NCI-H1694 (cell line): ENCODE measurements at regions not wholly inside any gene's neighbourhood (a gene's known extent, or its start where the extent isn't known, plus 50 kb on each side); places are given as distances from the start of the nearest gene placed in this dataset.

Experiments
- DNase-seq: peaks from one replicate; lab custom pipeline; 2025; lab: John Stamatoyannopoulos, UW

GRCh38 chr5:67680099-67680498 is 483.5 kb upstream of the CD180 start:
- no peak for DNase-seq

DNA sequence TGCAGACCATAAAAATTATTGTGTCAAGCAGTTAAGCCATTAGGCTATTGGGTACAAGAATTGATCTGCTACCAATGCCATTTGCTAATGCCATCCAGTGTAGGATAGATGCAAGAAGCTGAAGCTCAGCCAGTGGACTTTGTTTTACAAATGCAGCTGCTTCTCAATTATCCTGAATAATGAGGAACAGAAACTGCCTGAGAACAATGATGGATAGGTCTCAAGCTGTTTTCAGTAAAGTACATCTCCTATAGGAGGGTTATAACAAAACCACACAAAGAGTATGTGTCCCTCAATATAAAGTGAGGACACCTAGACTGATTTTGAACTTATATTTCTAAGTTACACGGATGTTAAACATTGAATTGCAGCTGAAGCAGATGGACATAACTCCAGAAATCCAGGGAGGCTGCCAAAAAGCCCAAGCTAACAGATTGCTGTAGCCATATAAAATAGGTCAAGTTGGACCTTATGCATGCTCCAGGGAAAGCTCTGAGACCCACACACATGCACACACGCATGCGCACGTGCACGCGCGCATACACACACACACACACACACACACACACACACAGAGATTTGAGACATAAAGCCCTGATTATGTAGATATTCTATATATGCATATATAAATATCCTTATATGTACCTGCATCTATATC is 482.7 kb upstream of the CD180 start:
- peak; percentile 1 for DNase-seq

DNA sequence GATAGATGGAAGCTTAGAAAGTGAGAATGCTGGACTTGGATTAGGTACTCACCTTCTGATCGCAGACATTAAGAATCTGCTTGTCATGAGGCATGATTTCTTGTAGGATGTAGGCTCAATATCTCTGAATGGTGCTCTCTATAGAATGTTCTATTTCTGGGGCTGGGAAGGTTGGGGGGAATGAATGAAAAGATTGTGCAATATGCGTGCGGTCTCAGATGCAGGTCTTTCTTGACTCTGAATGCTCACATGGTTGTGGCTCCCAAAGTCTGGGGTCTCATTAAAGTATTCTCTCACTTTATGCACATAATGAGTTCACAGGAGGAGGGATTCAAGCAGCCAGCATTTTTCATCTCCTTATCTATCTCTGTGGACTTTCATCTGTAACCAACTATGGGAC is 482.0 kb upstream of the CD180 start:
- no peak for DNase-seq

GRCh38 chr5:67677422-67677970 is 480.9 kb upstream of the CD180 start:
- DNase-seq = peak; percentile 73

GRCh38 chr5:67676863-67677262 is 480.3 kb upstream of the CD180 start:
- DNase-seq = no peak

- no peak for DNase-seq
Measured at GRCh38 chr5:67674159-67674655, 477.6 kb upstream of the CD180 start.

DNA sequence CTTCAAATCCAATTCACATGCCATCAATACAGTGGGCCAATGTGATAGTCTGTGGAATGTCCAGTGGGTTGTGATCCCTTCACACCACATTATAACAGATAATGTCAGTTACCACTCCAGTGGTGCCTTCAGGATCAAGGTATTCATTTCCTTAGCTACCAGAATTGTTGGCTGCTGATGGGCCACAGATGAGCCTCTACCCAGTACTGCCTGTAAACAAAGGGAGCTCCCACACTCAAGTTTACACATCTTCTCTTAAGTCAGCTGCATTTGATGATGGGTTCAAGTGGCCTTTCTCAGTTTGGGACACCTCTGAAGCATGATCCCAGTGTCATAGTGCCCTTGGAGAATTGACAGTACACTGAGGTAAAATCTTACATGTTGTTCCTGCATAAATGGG is 477.0 kb upstream of the CD180 start:
- DNase-seq = no peak

GRCh38 chr5:67673180-67673579 is 476.6 kb upstream of the CD180 start:
- DNase-seq = no peak

GRCh38 chr5:67672636-67673035 is 476.0 kb upstream of the CD180 start:
- no peak for DNase-seq

DNA sequence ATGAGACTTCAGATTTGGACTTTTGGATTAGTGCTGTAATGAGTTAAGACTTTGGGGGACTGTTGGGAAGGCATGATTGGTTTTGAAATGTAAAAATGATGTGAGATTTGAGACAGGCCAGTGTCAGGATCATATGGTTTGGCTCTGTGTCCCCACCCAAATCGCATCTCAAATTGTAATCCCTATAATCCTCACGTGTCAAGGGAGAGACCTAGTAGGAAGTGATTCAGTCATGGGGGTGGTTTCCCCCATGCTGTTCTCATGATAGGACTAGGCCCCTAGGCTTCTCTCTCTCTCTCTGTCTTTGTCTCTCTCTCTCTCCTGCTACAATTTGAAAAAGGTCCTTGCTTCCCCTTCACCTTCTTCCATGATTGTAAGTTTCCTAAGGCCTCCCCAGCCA is 473.3 kb upstream of the CD180 start:
- no peak for DNase-seq

- no peak for DNase-seq
Measured at GRCh38 chr5:67660149-67660548, 463.6 kb upstream of the CD180 start.

- DNase-seq = peak; percentile 2
Measured at GRCh38 chr5:67659288-67659687, 462.7 kb upstream of the CD180 start.

DNA sequence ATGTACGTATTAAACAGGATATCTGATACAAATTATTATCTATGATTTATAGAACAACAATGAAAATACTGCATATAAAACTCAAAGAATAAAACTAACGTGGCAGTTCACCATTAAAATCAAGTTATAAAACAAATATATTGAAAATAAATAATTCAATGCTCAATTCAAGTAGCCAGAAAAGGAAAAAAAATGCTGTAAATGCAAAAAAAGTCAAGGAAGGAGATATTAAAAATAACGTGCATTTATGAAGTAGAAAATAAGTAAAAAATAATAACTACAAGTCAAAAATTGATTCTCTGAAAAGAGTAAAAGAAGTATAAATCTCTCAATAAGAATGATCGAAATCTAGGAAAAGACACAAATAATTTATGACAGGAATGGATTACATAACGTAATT is 460.5 kb upstream of the CD180 start:
- no peak for DNase-seq

GRCh38 chr5:67652201-67652600 is 455.6 kb upstream of the CD180 start:
- DNase-seq = no peak

DNA sequence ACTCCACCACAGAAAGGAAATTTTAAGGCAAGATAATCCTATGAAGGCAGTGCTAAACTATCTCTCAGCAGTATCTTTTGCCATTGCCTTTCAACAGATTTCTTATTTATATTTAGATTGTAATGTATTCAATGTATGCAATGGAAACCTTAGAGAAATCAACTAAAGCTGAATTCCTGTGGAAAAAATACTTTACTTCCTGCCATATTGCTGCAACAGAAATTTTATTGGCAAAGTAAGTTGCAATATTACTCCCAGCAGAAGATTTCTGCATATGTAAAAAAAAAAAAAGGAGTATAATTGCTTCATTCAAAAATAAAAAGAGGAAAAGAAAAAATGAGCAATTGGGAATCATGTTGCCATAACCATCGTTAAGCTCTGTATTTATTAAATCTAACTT is 454.6 kb upstream of the CD180 start:
- DNase-seq = no peak

GRCh38 chr5:67648201-67648671 is 451.6 kb upstream of the CD180 start:
- no peak for DNase-seq

GRCh38 chr5:67647772-67648171 is 451.2 kb upstream of the CD180 start:
- no peak for DNase-seq

GRCh38 chr5:67644221-67644920 is 447.8 kb upstream of the CD180 start:
- DNase-seq = no peak

DNA sequence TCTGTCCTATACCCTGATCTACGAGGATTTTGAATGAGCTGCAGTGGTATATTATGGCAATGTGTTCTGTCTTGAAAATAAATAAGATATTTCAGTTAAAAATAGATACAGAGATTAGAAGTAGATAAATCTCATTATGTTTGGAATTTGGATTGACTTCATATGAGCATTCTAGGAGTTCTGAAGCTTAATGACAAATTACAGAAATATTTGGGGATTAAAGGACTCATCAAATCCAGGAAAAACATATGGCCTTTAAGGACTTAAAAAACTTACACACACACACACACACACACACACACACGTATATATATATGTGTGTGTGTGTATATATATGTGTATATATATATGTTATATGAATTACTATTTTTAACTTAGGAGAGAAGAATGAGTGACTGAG is 446.9 kb upstream of the CD180 start:
- DNase-seq = no peak

DNA sequence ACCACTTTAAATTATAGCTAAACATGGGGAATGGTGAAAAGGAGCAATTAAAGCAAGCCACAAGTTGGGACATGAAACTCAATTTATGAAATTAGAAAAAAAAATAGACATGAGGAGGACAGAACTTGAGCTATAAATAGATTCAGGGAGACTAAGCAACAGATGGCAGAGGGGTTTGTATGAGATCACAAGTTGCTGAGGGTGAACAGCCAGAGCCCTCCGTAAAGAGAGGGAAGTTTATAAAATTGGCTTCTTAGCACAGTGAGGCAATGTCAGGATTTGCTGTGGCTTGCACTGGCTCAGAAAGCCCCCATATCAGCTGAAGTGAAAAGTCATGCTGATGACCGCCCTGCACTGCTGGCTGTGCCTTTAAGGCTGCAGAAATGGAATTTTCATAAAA is 443.4 kb upstream of the CD180 start:
- peak; percentile 68 for DNase-seq

- no peak for DNase-seq
Measured at GRCh38 chr5:67639313-67639712, 442.7 kb upstream of the CD180 start.

DNA sequence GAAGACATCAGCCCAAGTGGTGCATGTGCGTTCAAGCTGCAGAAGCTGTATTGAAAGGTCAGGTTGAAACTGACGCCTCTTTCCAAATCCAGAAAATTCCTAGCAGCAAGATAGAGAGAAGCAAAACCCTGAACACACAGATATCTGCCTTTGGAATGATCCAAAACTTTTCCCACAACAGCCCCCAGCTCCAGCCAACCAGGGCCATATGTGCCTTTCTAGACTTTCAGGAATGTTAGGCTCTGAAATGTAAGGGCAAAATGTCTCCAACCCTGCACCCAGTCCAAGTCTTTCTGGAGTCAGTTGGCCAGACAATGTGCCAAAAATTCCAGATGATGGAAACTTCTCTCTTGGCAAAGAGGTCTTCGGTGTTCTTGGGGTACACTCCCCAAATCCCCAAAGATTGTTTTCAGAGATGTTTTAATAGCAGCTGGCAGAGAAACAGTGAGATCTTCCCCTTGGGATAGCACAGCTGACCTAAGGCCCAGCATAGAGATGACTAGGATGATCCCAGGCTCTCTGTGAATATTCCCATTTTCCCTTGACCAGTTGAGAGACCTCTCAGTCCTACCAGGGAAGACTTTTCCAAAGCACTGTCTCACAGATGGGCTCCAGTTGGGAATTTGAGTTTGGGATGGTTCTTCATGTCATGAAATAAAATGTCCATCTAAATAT is 440.4 kb upstream of the CD180 start:
- no peak for DNase-seq

DNA sequence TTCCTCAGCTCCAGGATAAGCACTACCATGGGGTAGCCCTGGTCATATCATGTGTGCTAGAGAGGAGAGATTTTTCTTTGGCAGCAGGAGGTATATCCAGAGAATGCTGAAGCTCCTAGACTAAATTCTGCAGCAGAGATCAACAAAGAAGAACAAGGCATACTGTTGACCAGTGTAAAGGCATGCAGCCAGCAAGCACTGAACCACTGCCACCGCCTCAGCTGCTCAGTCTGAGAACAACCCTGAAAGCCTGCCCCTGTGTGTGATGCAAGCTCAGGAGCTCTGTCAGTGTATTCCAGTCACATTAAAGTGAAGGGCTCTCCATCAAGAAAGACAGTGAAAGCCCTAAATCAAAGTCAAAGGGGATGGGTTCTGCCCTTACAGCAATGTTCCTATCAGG is 439.5 kb upstream of the CD180 start:
- DNase-seq = no peak
